OCI-LY7 (cell line): ENCODE measurements at regions not wholly inside any gene's neighbourhood (a gene's known extent, or its start where the extent isn't known, plus 50 kb on each side); places are given as distances from the start of the nearest gene placed in this dataset.

Experiments
- BruUV-seq: library from RNA; stranded (reverse); fragments of 400-500 nt; replicated peaks from 2 replicates; lab custom pipeline; 2021; lab: Mats Ljungman, UMichigan
- CTCF ChIA-PET: fragments of 300-600 bp; sonication (Branson Sonifier 250); formaldehyde crosslinking; loops from one replicate; lab custom pipeline; 2022; ENCODE audit warnings: antibody characterized with exemption; ENCODE audit not compliant: unreplicated experiment; lab: Charles Lee
- POLR2A ChIA-PET: fragments of 300-600 bp; sonication (Branson Sonifier 250); formaldehyde crosslinking; loops from one replicate; lab custom pipeline; 2022; ENCODE audit warnings: antibody characterized with exemption; lab: Charles Lee
- DNase-seq: peaks from one replicate; pipeline ENCODE4 v3.0.0-alpha.2; 2015; ENCODE audit warnings: low spot score
- H2AFZ ChIP-seq: fragments of 200-600 bp; sonication (generic), shearing (Covaris generic); 2 replicates; pipeline ENCODE4 v1.6.1; 2014; ENCODE audit warnings: mild to moderate bottlenecking, antibody characterized with exemption, low read length, moderate library complexity
- H3K27ac ChIP-seq: fragments of 200-600 bp; sonication (generic); 2 replicates; pipeline ENCODE4 v1.5.1; 2014; ENCODE audit warnings: mixed run types, low read depth, mild to moderate bottlenecking, moderate library complexity, low read length, inconsistent platforms; ENCODE audit not compliant: poor library complexity, severe bottlenecking
- H3K36me3 ChIP-seq: fragments of 200-600 bp; sonication (generic); 2 replicates; pipeline ENCODE4 v1.6.1; 2014; ENCODE audit warnings: mild to moderate bottlenecking, antibody characterized with exemption, low read length, moderate library complexity, mixed read lengths; ENCODE audit not compliant: insufficient read depth
- H3K4me1 ChIP-seq: fragments of 200-600 bp; sonication (generic); 2 replicates; pipeline ENCODE4 v1.5.1; 2014; ENCODE audit warnings: mild to moderate bottlenecking, low read length; ENCODE audit not compliant: insufficient read depth, poor library complexity, severe bottlenecking
- H3K4me2 ChIP-seq: fragments of 200-600 bp; sonication (generic); 2 replicates; pipeline ENCODE4 v1.6.1; 2014; ENCODE audit warnings: mild to moderate bottlenecking, low read length
- H3K4me3 ChIP-seq: fragments of 200-600 bp; sonication (generic); 2 replicates; pipeline ENCODE4 v1.5.1; 2014; ENCODE audit warnings: mild to moderate bottlenecking, low read depth, low read length; ENCODE audit not compliant: poor library complexity, severe bottlenecking
- H3K79me2 ChIP-seq: fragments of 200-600 bp; sonication (generic); 2 replicates; pipeline ENCODE4 v1.6.1; 2016; ENCODE audit warnings: low read depth, mild to moderate bottlenecking, low read length, moderate library complexity, mixed read lengths; ENCODE audit not compliant: insufficient read depth
- H3K9me2 ChIP-seq: fragments of 200-600 bp; sonication (generic); 2 replicates; pipeline ENCODE4 v1.6.1; 2016; ENCODE audit warnings: mild to moderate bottlenecking, low read length, mixed read lengths; ENCODE audit not compliant: insufficient read depth
- H3K9me3 ChIP-seq: fragments of 200-600 bp; sonication (generic); 2 replicates; pipeline ENCODE4 v1.6.1; 2014; ENCODE audit warnings: mild to moderate bottlenecking, mixed run types, low read length, mixed read lengths
- H4K20me1 ChIP-seq: fragments of 200-600 bp; sonication (generic); 2 replicates; pipeline ENCODE4 v1.6.1; 2014; ENCODE audit warnings: mild to moderate bottlenecking, antibody characterized with exemption, low read length, moderate library complexity, mixed read lengths; ENCODE audit not compliant: insufficient read depth
- CTCF ChIP-seq: fragments of 200-600 bp; sonication (generic); conservative IDR thresholded peaks from 2 replicates; pipeline ENCODE4 v1.5.1; 2014; ENCODE audit warnings: mild to moderate bottlenecking, antibody characterized with exemption, low read length, moderate library complexity, mixed read lengths
- EZH2phosphoT487 ChIP-seq: fragments of 200-600 bp; sonication (generic); IDR thresholded peaks from 2 replicates; pipeline ENCODE4 v1.6.1; 2018; ENCODE audit warnings: low read depth, borderline replicate concordance, mild to moderate bottlenecking, mixed run types, antibody characterized with exemption, low read length, moderate library complexity, mixed read lengths
- intact Hi-C: fragments of 100-400 bp; cut with micrococcal nuclease; formaldehyde crosslinking; loops from one replicate; pipeline ENCODE4 v1.10.0; 2022; ENCODE audit not compliant: unreplicated experiment

- H3K9me2 ChIP-seq, result no peaks in the 10 kb centered on the region
- no TSS peak for BruUV-seq
- H3K4me1 ChIP-seq, result no peaks in the 10 kb centered on the region
- no peak overlapping the region for H3K27ac ChIP-seq
- H3K36me3 ChIP-seq, result no peaks in the 10 kb centered on the region
- POLR2A ChIA-PET, result interaction anchor here (0.5 kb wide), 1 partner anchor 1275 kb away, joined by 4 read pairs; no protein-coding TSS in a partner anchor
- H3K79me2 ChIP-seq, result no peaks in the 10 kb centered on the region
- H4K20me1 ChIP-seq, result no peaks in the 10 kb centered on the region
- H3K4me2 ChIP-seq, result no peak overlapping the region
- no peak for DNase-seq
- CTCF ChIA-PET, result no interaction called here
- intact Hi-C loops, result no loop called here
- H3K9me3 ChIP-seq, result no peaks in the 10 kb centered on the region
- H2AFZ ChIP-seq, result no peak overlapping the region
- no peak overlapping the region for H3K4me3 ChIP-seq
- no peak for TF ChIP-seq EZH2phosphoT487
- TF ChIP-seq CTCF, result no peak
Observed at GRCh38 chr11:92436034-92436920, 211.7 kb downstream of the FAT3 start.

GRCh38 chr11:92439133-92439532, 214.5 kb downstream of the FAT3 start:
- Histone ChIP-seq H3K9me3 (no peaks in the 10 kb centered on the region), H4K20me1 (no peaks in the 10 kb centered on the region), H3K79me2 (no peaks in the 10 kb centered on the region), H3K4me2 (no peak overlapping the region), H3K9me2 (no peaks in the 10 kb centered on the region), H3K27ac (no peak overlapping the region), H2AFZ (no peak overlapping the region), H3K36me3 (no peaks in the 10 kb centered on the region), H3K4me3 (no peak overlapping the region), H3K4me1 (no peaks in the 10 kb centered on the region)
- TF ChIP-seq CTCF (no peak), EZH2phosphoT487 (no peak)
- CTCF ChIA-PET, result no interaction called here
- POLR2A ChIA-PET, result no interaction called here
- BruUV-seq, result no TSS peak
- DNase-seq, result no peak
- intact Hi-C loops, result no loop called here
